NCI-H1105 (cell line): ENCODE measurements at regions not wholly inside any gene's neighbourhood (a gene's known extent, or its start where the extent isn't known, plus 50 kb on each side); places are given as distances from the start of the nearest gene placed in this dataset.

Source experiments
- DNase-seq: peaks from one replicate; lab custom pipeline; 2025; lab: John Stamatoyannopoulos, UW

GRCh38 chr6:14455876-14456648 lies 338.5 kb downstream of the CD83 start:
- no peak for DNase-seq

GRCh38 chr6:14456941-14457340 lies 339.4 kb downstream of the CD83 start:
- no peak for DNase-seq

GRCh38 chr6:14458669-14459266 lies 341.2 kb downstream of the CD83 start:
- DNase-seq, result no peak

GRCh38 chr6:14459315-14459714 lies 341.7 kb downstream of the CD83 start:
- no peak for DNase-seq

GRCh38 chr6:14460556-14460955 lies 343.0 kb downstream of the CD83 start:
- DNase-seq, result no peak

- DNase-seq, result no peak
These were observed 344.6 kb downstream of the CD83 start for GRCh38 chr6:14462135-14462534.

- no peak for DNase-seq
These were observed 345.0 kb downstream of the CD83 start for GRCh38 chr6:14462566-14462965.

- DNase-seq, result no peak
These were observed 345.5 kb downstream of the CD83 start for GRCh38 chr6:14463110-14463509.

GRCh38 chr6:14464055-14464454 lies 346.5 kb downstream of the CD83 start:
- no peak for DNase-seq

- no peak for DNase-seq
These were observed 347.1 kb downstream of the CD83 start for GRCh38 chr6:14464716-14465115.

GRCh38 chr6:14466278-14466677 lies 348.7 kb downstream of the CD83 start:
- DNase-seq, result no peak

GRCh38 chr6:14467591-14467990 lies 350.0 kb downstream of the CD83 start:
- DNase-seq, result no peak

- no peak for DNase-seq
These were observed 351.2 kb downstream of the CD83 start for GRCh38 chr6:14468647-14469321.

GRCh38 chr6:14470101-14470500 lies 352.5 kb downstream of the CD83 start:
- DNase-seq, result no peak

- no peak for DNase-seq
These were observed 353.1 kb downstream of the CD83 start for GRCh38 chr6:14470671-14471070.

- no peak for DNase-seq
These were observed 354.8 kb downstream of the CD83 start for GRCh38 chr6:14472255-14472985.

- no peak for DNase-seq
These were observed 355.4 kb downstream of the CD83 start for GRCh38 chr6:14472986-14473337.

- no peak for DNase-seq
These were observed 357.2 kb downstream of the CD83 start for GRCh38 chr6:14474816-14475215.

- no peak for DNase-seq
These were observed 357.7 kb downstream of the CD83 start for GRCh38 chr6:14475306-14475705.

GRCh38 chr6:14476793-14477531 lies 359.4 kb downstream of the CD83 start:
- DNase-seq, result no peak

- no peak for DNase-seq
These were observed 360.0 kb downstream of the CD83 start for GRCh38 chr6:14477559-14477958.
